Glutamatergic neuron (in vitro differentiated cells): ENCODE measurements at regions not wholly inside any gene's neighbourhood (a gene's known extent, or its start where the extent isn't known, plus 50 kb on each side); places are given as distances from the start of the nearest gene placed in this dataset.

ENCODE experiments used
- DNase-seq: peaks from one replicate; pipeline ENCODE4 v3.0.0; 2022
- H3K27ac Mint-ChIP-seq: one replicate; pipeline ENCODE4 v1.8.0; 2020; ENCODE audit warnings: mild to moderate bottlenecking, mixed read lengths, inconsistent platforms; ENCODE audit not compliant: unreplicated experiment
- H3K27me3 Mint-ChIP-seq: one replicate; pipeline ENCODE4 v1.8.0; 2020; ENCODE audit warnings: mild to moderate bottlenecking, moderate library complexity, mixed read lengths, inconsistent platforms; ENCODE audit not compliant: unreplicated experiment
- H3K36me3 Mint-ChIP-seq: one replicate; pipeline ENCODE4 v1.8.0; 2020; ENCODE audit warnings: mild to moderate bottlenecking, mixed read lengths, inconsistent platforms; ENCODE audit not compliant: unreplicated experiment
- H3K4me1 Mint-ChIP-seq: one replicate; pipeline ENCODE4 v1.8.0; 2020; ENCODE audit warnings: mild to moderate bottlenecking, low read depth, mixed read lengths, inconsistent platforms; ENCODE audit not compliant: unreplicated experiment
- H3K4me3 Mint-ChIP-seq: one replicate; pipeline ENCODE4 v1.8.0; 2020; ENCODE audit warnings: mild to moderate bottlenecking, mixed read lengths, inconsistent platforms; ENCODE audit not compliant: unreplicated experiment
- H3K9me3 Mint-ChIP-seq: one replicate; pipeline ENCODE4 v1.8.0; 2020; ENCODE audit warnings: mild to moderate bottlenecking, moderate library complexity, mixed read lengths, inconsistent platforms; ENCODE audit not compliant: unreplicated experiment
- TF ChIP-seq, protein P1 (sequence below): fragments of 200-600 bp; sonication (generic); IDR thresholded peaks from one replicate; pipeline ENCODE4 v1.5.0; 2021; ENCODE audit not compliant: partially characterized antibody, unreplicated experiment

DNA sequence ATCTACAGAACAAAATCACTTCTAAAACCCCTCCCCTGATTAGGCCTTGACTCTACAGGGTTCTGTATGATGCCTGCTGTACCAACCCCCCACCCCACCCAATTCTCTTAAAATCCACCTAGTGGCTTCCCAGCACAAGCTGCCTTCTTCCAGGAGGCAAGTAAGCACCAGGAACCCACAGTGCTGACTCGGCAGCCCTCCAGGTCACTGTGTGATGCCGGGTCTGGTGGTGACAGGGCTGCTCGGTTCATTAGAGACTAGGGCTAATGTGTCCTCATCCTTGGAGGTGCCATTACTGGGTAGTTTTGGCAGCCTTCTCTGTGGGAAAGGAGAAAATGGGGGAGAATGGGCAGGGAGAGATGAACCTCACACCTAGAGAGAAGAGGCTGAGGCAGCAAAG, 363.5 kb downstream of the PTPRU start:
- Mint-ChIP-seq H3K27me3 (peaks cover 5% of the 10 kb centered on the region), H3K9me3 (peaks cover 3% of the 10 kb centered on the region), H3K36me3 (peaks cover 11% of the 10 kb centered on the region), H3K4me1 (no peaks in the 10 kb centered on the region), H3K4me3 (no peak overlapping the region), H3K27ac (no peak overlapping the region)
- TF ChIP-seq, protein P1, sequence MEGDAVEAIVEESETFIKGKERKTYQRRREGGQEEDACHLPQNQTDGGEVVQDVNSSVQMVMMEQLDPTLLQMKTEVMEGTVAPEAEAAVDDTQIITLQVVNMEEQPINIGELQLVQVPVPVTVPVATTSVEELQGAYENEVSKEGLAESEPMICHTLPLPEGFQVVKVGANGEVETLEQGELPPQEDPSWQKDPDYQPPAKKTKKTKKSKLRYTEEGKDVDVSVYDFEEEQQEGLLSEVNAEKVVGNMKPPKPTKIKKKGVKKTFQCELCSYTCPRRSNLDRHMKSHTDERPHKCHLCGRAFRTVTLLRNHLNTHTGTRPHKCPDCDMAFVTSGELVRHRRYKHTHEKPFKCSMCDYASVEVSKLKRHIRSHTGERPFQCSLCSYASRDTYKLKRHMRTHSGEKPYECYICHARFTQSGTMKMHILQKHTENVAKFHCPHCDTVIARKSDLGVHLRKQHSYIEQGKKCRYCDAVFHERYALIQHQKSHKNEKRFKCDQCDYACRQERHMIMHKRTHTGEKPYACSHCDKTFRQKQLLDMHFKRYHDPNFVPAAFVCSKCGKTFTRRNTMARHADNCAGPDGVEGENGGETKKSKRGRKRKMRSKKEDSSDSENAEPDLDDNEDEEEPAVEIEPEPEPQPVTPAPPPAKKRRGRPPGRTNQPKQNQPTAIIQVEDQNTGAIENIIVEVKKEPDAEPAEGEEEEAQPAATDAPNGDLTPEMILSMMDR = no peak
- DNase-seq = no peak

DNA sequence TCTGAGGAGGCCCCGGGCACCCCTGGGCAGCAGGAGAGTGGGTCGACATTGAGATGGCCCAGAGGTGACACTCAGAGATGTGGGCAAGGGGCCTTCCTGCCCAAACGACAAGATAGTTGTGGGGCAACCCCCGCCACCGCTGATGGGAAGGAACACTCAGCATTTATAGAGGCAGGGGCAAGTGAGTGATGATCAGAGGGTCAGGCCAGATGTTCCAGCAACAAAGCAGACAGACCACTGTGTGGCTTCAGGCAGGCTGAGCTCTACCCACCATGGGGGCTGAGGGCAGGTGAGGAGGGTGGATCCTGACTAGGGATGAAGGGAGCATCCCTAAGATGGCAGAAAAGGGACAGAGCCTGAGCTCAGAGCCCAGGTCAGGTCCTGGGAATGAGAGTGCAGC, 362.7 kb downstream of the PTPRU start:
- H3K9me3 Mint-ChIP-seq = peaks cover 3% of the 10 kb centered on the region
- no peak overlapping the region for H3K4me3 Mint-ChIP-seq
- no peaks in the 10 kb centered on the region for H3K4me1 Mint-ChIP-seq
- DNase-seq = no peak
- TF ChIP-seq, protein P1 = no peak
- H3K27ac Mint-ChIP-seq = no peak overlapping the region
- H3K27me3 Mint-ChIP-seq = peaks cover 5% of the 10 kb centered on the region
- peaks cover 8% of the 10 kb centered on the region for H3K36me3 Mint-ChIP-seq

DNA sequence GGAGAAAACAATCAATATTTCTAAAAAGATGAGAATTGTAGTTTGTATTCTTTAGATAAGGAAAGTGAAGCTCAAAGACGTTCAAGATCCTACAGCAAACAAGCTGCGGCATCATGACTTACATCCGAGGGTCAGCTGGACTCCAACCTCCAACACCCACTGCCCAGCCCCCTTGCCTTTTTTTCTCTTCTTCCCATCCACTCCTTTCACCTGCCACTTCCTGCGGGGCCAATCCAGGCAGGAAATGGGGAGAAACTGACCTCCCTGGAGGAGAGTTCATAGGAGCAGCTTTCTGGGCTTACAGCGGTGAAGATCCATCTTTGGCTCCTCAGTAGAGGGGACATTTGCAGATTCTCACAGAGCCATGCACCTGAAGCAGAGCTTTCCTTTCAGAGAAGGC, 361.5 kb downstream of the PTPRU start:
- TF ChIP-seq, protein P1 = no peak
- H3K36me3 Mint-ChIP-seq = no peaks in the 10 kb centered on the region
- DNase-seq = no peak

DNA sequence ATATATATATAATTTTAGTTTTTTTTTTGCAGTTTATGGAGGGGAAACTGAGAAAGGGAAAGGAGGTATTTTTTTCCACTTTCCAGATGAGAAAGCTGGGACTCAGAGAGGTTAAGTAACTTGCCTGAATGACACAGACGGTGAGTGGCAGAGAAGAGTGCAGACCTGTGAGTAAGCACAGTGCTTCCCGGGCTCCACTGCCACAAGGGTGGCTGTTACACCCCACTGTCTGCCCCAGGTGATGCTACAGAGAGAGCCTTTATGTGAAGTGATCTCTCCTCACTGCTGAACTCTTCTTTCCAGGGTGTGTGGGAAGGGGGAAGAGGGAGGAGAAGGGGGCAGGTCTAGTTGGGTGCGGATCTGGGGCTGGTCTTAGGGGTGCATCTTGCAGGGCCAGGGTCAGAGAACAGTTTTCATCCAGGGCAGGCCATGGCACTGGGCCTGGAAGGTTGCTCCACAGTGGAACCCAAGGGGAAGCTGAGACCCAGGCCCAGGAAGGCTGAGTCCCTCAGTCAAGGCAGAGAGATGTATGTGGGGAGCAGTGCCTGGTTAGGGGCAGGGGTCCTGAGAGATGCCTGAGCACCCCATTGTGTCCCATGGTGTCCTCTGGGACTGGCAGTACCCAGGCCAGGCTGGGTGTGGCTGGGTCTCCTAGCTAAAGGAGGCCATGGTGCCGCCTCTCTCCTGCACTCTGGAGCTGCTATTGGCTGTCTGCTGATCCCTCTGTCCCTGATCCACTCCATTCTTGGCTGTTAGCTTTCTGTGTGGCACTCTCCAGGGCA, 357.5 kb downstream of the PTPRU start:
- H3K4me1 Mint-ChIP-seq = peaks cover 4% of the 10 kb centered on the region
- TF ChIP-seq, protein P1 = no peak
- no peaks in the 10 kb centered on the region for H3K36me3 Mint-ChIP-seq
- DNase-seq = no peak
- no peak overlapping the region for H3K27ac Mint-ChIP-seq
- H3K9me3 Mint-ChIP-seq = peaks cover 2% of the 10 kb centered on the region
- no peak overlapping the region for H3K4me3 Mint-ChIP-seq
- H3K27me3 Mint-ChIP-seq = no peaks in the 10 kb centered on the region

More for the DNA sequence above, 361.5 kb downstream of the PTPRU start:
- H3K4me1 Mint-ChIP-seq = peaks cover 4% of the 10 kb centered on the region
- no peak overlapping the region for H3K27ac Mint-ChIP-seq
- H3K9me3 Mint-ChIP-seq = peaks cover 1% of the 10 kb centered on the region
- H3K27me3 Mint-ChIP-seq = peaks cover 4% of the 10 kb centered on the region
- H3K4me3 Mint-ChIP-seq = no peak overlapping the region

DNA sequence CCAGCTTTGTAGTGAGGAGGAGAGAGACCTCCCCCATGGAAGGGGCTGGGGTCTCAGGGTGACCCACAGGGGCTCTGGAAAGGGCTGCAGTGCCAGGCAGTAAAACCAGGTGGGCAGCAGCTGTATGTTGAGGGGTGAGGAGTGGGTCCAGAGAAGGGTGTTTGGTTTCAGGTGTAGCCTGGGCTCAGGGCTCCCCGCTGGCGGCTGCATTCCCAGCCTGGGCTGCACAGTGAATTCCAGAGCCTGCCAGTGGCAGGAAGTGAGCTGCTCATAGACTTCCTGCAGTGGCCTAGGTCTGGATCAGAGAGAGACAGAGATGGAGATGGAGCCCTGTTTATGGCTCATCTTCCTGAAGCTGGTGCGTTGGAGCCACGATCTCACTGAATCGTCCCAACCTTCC, 356.4 kb downstream of the PTPRU start:
- H3K4me1 Mint-ChIP-seq = peaks cover 4% of the 10 kb centered on the region
- peaks cover 2% of the 10 kb centered on the region for H3K9me3 Mint-ChIP-seq
- H3K27me3 Mint-ChIP-seq = no peaks in the 10 kb centered on the region
- no peaks in the 10 kb centered on the region for H3K36me3 Mint-ChIP-seq
- H3K27ac Mint-ChIP-seq = no peak overlapping the region
- DNase-seq = no peak
- TF ChIP-seq, protein P1 = no peak
- no peak overlapping the region for H3K4me3 Mint-ChIP-seq
